HG03342 (cell line): ENCODE measurements at regions not wholly inside any gene's neighbourhood (a gene's known extent, or its start where the extent isn't known, plus 50 kb on each side); places are given as distances from the start of the nearest gene placed in this dataset.
"Not testable (repeated sequence)": the region's sequence is repeated elsewhere in the genome, so short reads cannot be mapped to it uniquely, and the experiment has no call there.

Experiments used
- ATAC-seq: cut with Tn5 transposase; IDR thresholded peaks from one replicate; pipeline ENCODE4 v1.9.1; 2021; ENCODE audit warnings: mild to moderate bottlenecking, moderate library complexity; ENCODE audit not compliant: unreplicated experiment

DNA sequence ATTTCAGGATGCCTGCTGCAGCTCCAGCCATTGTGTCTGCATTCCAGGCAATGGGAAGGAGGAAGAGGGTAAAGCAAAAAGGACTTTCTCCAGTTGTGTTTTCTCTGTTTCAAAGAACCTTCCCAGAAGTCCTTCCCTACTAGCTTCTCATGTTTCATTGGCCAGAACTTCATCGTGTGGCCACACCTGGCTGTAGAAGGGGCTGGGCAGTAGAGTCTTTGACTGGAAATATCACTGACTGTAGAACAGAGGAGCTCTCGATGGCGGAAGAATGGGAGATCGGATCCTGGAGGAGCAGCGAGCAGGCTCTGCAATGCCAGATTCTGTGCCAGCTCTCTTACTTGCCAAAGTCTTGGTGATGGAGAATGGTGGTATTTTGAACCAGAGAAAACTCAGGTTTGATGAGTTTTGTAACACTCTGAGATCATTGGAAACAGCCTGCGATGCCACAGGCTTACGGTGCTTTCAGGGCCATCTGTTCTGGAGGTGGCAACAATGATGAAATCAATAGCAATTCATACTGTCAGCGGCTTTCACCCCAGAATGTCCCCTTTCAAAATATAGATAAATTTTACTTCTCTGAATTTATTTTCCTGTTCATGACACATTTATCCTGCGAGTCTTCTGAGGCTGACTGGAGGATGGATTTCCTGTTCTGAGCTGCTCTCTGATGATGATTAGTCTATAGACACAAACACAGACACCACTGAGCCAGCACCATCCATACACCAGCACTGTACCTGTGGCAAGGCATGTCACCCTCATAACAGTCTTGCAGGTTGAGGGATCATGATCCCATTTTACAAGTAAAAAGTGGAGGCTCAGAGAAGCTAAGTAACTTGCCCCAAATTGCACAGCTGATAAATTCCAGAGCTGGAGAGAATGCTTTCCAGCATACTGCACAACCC is 204.2 kb downstream of the EMX2 start:
- ATAC-seq: no peak

DNA sequence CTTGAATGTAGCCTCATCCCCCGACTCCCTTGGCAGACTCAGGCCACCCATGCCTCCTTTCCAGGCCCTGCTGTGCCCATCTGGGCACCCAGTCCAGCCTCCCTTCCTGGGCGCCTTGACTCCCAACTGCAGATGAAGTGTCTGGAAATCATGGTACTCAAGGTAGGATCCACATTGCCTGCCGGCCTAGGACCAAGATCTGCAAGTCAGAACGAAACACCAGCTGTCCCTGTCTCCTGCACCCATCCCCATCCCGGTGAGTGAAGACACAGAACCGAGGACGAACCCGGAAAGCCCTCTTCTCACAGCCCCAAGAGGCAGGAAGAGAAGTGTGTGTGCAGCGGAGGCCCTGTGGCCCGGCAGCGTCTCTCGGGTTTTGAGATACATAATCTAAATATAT is 205.1 kb downstream of the EMX2 start:
- ATAC-seq: no peak

DNA sequence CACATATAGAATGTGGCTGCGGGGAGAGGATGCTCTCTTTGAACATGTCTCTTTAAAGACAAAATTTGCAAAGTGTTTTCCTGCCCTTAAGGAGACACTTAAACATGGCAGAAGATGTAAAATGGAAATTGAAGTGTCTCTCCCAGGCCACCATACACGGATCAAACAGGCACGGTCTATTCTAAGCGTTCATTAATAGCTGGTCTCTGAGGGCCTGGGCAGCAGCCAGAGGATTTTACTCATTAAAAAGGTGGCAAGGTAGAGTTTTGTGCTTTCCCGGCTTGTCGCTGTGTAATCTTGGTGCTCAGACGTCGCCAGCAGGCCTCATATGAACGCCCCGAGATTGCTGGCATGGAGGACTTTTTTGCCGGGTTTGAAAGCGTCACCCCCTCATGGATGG is 205.5 kb downstream of the EMX2 start:
- no peak for ATAC-seq

DNA sequence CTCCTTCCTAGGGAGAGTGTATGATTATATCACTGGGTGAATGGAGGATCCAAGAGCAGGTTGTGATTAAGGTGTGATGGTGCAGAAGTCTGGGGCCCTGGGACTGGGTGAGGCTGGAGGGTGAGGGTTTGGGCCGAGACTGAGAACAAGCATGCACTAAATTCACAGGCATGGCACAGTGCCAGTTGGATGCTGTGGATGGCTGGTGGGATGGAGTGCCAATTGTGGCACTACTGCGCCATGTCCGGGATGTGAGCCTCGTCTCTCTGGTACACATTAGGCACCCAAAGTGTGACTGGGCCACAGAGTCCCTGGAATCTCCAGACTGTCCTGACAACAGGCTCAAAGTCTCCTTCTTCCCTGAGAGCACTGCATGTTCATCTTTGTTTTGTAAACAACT is 208.1 kb downstream of the EMX2 start:
- ATAC-seq: no peak

DNA sequence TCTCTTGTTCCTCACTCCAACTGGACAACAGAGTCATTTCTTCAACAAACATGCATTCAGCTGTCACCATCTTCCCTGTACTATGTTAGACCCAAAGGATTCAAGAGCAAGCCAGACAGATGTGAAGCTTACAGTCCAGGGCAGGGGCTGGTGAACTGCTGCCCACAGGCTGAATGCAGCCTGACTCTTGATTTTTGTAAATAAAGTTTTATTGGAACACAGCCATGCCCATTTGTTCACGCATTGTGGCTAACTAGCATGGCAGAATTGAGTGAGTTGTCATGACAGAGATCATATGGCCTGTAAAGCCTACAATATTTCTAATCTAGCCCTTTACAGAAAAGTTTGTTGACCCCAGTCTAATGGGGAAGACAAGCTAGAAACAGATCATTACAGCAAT is 208.7 kb downstream of the EMX2 start:
- no peak for ATAC-seq

DNA sequence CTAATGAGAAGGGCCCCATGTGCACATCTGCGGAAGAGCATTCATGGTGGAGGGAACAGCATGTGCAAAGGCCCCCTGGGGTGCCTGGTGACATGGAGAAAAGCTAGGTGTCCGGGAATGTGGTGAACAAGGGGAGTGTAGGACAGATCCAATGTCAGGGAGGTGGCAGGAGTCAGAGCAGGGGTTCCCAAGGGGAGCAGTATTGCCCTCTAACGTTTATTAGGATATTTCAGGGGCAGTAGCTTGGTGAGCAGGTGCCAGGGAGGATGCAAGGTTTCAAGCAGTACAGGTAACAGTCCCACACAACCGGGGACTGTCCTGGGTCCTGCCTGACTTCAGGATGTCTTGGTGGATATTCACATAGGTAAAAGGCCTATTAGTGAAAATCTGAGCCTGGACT is 209.6 kb downstream of the EMX2 start:
- no peak for ATAC-seq

DNA sequence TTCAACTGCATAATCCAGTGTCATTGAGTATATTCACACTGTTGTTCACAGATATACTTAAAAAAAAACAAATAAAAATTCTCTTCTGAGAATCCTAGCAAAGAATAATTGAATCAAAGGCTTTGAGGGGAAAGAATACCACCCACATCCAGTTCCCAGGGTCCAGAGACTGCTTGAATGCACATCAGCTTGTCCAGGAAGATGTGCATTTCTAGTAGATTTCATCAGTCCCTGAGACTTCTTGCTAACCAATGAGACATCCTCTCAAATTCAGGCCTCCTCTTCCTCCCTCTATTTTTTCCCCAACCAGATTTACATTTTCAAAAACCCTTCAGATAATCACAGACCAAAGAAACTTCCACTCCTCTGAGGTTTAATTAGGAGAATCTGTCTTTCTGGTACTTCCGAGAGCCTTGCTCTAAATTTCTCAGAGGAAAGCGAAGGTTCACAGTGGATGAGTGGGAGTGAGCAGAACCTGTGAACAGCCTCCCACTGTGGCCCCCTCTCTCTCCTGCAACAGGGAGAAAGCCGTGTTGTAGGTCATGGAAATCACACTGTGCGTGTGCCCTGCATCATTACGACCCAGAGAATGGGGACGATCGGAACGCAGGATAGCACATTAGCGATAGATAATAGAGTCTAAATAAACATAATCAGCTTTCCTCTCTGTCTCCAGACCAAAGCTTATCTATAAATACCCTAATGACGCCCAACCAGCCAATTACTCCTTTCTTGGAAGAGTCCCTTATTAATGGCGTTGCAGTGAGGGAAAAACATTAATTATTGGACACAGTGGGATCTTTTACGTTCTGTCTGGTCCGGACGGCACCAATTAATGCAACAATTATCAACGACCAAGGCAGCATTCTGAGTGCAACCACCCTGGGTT is 212.5 kb downstream of the EMX2 start:
- ATAC-seq: no peak

DNA sequence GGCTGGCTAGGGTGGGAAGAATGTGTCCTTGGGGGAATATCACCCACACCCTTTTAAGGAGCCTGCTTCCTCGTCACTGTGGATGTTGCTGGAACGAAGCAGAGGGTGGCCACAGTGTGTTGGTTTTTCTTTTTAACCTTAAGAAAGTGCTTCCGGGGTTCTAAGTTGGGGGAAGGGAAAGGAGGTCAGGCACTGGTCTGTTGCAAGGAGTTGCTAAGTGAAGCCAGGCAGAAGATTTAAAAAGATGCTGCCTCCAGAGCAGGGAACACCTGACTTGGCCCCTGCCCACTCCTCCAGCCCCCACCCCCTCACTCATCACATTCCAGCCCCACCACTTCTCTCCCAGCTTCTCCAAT is 213.1 kb downstream of the EMX2 start:
- no peak for ATAC-seq

DNA sequence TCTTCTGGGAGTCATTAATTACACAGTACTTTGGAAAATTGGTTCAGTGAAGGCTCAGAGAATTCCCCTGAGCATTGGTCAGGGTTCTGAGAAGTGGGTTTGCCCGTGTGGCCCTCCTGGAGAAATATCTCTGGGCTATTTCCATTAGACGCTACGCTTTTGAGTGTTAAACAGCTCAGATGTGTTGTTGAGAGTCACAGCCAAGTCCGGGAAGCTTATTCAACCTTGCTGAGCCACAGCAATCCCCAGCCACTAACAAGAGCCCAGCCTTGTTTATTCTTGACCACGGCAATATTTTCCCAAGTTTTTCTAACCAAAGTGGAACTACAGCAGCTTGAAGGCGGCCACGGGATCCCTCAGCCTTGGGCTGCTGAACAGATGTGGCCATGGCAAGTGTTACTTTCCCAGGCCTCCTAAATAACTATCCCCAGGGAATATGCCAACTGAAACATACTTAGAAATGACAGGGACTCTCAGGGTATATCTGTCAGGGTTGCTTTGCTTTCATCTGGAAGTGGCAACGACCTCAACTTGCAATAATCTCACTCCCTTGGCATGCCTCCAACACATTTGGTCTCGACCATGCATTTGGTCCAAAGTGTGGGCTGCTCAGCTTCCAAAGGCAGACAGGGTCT is 214.7 kb downstream of the EMX2 start:
- no peak for ATAC-seq

DNA sequence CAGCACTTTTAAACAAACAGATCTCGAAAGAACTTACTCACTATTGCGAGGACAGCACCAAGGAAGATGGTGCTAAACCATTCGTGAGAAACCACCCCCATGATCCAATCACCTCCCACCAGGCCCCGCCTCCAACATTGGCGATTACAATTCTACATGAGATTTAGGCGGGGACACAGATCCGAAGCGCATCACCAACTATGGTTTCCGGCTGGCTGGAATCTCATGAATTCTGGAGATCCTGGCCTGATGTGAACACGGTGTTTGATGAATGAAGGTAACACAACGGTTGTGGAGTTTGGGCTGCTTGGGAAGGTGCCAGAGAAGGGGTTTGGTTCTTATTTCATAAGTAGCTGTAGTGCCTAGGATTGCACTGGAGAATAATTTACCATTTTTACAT is 216.7 kb downstream of the EMX2 start:
- no peak for ATAC-seq

DNA sequence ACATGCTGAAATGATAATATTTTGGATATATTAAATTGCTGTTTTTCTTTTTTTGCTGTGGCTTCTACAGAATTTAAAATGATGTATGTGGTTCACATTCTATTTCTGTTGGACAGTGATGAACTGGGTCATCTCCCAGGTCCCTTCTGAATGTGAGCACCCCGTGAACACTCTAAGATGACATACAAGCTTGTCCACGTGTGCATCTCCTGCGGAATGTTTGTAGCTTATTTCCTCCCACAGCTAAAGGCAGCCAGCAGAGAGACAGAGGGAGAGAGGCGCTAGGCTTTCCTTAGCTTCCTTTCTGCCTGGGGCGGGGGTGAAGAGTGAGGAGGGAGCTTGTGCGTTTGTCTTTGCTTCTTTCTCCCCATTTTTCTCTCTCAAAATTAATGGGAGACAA is 219.1 kb downstream of the EMX2 start:
- no peak for ATAC-seq

DNA sequence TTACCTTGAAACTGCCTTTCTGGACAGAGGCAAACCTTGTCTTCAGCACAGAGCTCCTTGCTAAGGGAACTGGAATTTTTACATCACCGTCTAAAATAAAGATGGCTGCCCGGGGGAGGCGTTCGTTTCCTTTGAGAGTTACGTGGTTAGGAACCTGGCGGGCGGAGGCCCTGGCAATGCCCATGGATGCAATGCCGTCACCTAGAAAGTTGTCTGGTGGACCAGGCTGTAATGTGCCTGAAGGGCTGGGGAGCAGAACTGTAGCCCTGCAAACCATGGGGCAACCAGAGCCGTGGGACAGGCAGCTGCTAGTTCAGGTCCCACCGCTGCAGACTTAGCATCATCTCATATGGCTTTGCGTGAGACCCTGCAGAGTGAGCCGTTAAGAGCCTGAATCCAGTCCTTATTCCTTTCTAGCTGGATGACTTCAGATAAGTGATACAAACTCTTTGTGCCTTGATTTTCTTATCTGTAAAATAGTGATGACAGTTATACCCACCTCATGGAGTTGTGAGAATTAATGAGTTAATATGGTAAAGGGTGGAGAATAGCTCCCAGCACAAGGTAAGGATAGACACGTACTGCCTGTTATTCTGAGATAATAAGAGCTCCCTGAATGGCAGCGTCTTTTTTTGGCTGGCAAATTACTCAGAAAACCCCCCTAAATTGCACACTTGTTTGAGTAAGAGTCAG is 219.7 kb downstream of the EMX2 start:
- no peak for ATAC-seq

DNA sequence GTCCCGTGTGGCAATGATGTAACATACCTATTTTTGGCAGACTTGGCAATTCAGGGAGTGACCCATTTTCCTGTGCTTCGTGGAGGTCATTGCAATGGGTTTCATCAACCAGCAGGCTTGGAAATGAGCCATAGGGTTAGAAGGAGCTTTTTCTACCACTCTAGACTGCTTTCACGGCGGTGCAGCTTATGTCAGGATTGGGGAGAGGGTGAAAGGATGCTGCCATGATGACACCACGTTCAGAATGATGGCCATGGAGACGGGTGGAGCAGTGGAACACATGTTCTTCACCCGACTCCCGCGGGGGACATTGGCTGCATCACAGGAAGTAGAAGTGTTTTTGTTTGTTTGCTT is 220.2 kb downstream of the EMX2 start:
- ATAC-seq: no peak

DNA sequence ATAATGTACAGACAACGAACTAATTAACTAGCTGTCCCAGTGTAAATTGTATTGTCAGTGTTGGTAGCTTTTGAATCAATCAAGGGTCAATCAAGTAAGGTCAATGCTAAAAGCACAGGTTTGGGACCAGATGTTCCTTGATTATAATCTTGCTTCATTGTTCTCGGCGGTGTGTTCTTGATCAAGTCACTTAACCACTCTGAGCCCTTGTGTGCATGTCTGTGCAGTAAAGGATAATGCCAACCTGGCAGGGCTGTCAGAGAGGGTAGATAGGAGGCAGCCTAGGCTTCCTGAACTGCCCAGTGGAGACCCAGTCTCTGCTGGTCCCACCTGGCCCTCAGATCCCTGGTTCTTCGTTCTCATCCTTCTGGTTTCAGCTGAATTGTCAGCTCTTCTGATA is 221.0 kb downstream of the EMX2 start:
- no peak for ATAC-seq

DNA sequence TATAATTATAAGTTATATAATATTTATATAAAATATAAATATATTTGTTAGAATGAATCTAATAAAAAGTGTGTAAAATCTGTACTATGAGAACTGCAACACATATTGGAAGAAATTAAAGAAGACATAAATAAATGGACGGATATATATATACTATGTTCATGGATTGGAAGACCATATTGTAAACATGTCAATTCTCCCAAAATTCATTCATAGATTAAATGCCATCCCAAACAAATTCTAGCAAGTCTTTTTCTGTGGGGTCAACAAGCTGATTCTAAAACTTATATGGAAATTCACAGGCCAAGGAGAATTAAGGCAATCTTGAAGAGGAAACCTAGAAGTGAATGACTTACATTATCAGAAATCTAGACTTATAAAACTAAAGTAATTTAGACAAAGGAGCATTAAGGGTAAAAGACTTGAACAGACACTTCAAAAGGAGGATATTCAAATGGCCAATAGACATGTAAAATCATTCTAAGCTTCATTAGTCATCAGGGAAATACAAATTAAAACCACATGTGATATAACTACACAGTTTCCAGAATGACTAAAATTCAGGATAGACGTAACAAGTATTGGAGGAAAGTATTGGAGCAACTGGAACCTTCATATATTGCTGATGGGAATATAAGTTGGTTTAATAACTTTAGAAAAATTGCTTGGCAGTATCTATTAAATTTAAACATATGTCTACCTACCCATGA is 225.9 kb downstream of the EMX2 start:
- no peak for ATAC-seq

DNA sequence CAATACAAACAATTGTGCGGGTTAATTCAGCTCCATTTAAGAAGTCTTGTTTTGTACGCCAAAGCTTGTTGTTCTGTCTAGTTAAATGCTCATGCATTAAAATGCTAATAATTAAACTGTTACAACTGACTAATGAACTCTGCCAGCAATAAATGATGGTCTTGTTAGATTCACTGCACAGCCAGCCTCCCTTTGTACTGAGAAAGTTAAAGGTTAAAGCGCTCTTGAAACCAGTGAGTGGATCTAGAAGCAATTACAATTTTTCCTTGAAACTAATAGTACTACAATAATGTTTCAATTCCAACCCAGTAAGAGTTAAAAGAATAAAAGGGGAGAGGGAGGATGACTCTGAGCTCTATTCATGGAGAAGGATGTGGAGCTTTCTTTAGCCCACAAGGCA is 233.0 kb downstream of the EMX2 start:
- no peak for ATAC-seq

DNA sequence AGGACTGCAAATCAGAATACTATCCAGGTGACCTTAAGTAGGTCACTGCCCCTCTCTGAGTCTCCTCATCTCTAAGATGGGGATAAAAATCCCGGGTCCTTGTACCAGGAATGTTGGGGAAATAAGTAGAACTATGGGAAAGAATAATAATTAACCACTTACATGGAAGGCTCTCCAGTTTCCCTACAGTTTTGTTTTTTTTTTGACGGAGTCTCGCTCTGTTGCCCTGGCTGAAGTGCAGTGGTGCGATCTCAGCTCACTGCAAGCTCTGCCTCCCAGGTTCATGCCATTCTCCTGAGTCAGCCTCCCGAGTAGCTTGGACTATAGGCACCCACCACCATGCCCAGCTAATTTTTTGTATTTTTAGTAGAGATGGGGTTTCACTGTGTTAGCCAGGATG is 234.7 kb downstream of the EMX2 start:
- not testable (repeated sequence) for ATAC-seq

DNA sequence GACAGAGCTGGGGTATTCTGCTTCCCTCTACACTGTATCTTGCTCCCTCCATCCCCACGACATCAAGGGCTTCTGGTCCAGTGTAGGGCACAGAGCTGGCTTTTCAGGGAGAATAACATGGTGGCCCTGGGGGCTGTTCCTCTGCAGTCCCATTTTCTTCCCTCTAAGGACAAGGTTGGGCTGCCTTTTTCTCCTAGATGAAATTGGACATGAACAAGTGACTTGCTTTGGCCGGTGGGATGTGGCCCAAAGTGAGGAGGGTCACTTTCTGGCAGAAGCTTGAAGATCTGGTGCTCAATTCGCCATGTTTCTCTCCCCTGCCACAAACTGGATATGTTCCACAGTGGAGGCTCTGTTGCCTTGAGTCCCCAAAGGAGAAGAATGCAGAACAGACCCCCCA is 235.7 kb downstream of the EMX2 start:
- ATAC-seq: no peak

DNA sequence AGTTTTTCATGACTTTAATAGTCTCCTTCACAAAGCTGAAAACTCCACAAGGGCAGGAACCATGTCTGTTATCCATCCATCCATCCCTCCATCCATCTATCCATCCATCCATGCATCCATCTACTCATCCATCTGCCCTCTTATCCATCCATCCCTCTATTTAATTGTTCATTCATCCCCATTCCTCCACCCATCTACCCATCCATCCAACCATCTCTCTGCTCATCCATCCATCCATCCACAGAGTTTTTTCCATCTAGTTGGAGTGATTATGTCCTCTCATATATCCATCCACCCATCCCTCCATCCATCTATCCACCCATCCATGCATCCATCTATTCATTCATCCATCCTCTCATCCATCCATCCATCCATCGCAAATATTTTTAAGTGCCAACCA is 237.9 kb downstream of the EMX2 start:
- no peak for ATAC-seq

DNA sequence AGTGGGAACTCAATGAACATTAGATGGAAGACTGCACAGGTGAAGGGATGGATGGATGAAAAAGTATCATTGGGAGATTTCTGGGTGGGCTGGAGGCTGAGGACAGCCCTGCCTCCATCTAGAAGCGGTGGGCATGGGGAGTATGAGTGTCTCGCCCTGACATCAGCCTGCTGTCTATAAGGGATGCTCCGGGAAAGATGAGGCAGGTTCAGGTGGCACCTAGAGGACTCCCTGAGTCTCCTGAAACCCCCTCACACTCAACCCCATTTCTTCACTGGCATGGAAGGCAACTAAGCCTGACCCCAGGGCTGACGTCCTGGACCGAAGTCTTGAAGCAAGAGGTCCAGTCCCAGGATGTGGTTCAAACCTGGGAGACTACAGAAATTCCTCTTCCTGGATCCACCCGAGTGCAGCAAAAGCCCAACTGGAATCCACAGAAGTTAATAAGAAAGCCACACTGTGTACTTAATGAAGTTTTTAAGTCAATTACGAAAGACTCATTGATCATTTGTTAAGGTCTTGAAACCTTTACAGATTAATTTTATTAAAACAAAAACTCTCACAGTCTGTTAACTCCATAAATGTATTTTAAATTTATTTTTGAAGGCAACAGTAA is 238.8 kb downstream of the EMX2 start:
- no peak for ATAC-seq
